H1 (cell line): ENCODE measurements at regions not wholly inside any gene's neighbourhood (a gene's known extent, or its start where the extent isn't known, plus 50 kb on each side); places are given as distances from the start of the nearest gene placed in this dataset.

Experiments
- CTCF ChIA-PET: fragments of 300-600 bp; sonication (Branson Sonifier 250); formaldehyde crosslinking; loops from one replicate; lab custom pipeline; 2021; ENCODE audit not compliant: partially characterized antibody; lab: Charles Lee
- POLR2A ChIA-PET: fragments of 300-600 bp; sonication (Branson Sonifier 250); formaldehyde crosslinking; loops from one replicate; lab custom pipeline; 2021; ENCODE audit warnings: inconsistent platforms; ENCODE audit not compliant: partially characterized antibody; lab: Charles Lee
- DNase-seq, 2 experiments: peaks; one replicate each; pipeline versions ENCODE4 v3.0.0 to v3.0.0-alpha.2; 2010 to 2022; ENCODE audit warnings: low spot score in 2 of 2, low read depth in 1 of 2, mixed read lengths in 1 of 2
- FAIRE-seq: peaks from 2 replicates; lab custom pipeline; 2011; peaks lifted over from hg19 to GRCh38; lab: Jason Lieb, UNC
- H2AFZ ChIP-seq: 2 replicates; pipeline ENCODE4 v1.8.1; 2012; ENCODE audit warnings: low read length, inconsistent platforms
- H2AK5ac ChIP-seq: 2 replicates; pipeline ENCODE4 v1.6.1; 2013; ENCODE audit warnings: low read depth, low read length
- H2BK120ac ChIP-seq: replicated peaks from 2 replicates; pipeline ENCODE3; 2013; ENCODE audit warnings: low read depth, low read length, inconsistent platforms
- H2BK12ac ChIP-seq: 2 replicates; pipeline ENCODE4 v1.6.1; 2013; ENCODE audit warnings: low read depth, low read length
- H2BK15ac ChIP-seq: 2 replicates; pipeline ENCODE4 v1.6.1; 2013; ENCODE audit warnings: low read length
- H2BK20ac ChIP-seq: 2 replicates; pipeline ENCODE4 v1.6.1; 2013; ENCODE audit warnings: low read length
- H2BK5ac ChIP-seq: 2 replicates; pipeline ENCODE4 v1.6.1; 2013; ENCODE audit warnings: low read depth, low read length
- H3K14ac ChIP-seq: 2 replicates; pipeline ENCODE4 v1.6.1; 2013; ENCODE audit warnings: inconsistent platforms; ENCODE audit not compliant: insufficient read length
- H3K18ac ChIP-seq: 2 replicates; pipeline ENCODE4 v1.6.1; 2013; ENCODE audit warnings: low read length; ENCODE audit errors: extremely low read depth
- H3K23ac ChIP-seq: 2 replicates; pipeline ENCODE4 v1.6.1; 2013; ENCODE audit warnings: inconsistent platforms; ENCODE audit not compliant: insufficient read length
- H3K23me2 ChIP-seq: 2 replicates; pipeline ENCODE4 v1.6.1; 2013; ENCODE audit warnings: low read depth, low read length
- H3K27ac ChIP-seq: 2 replicates; pipeline ENCODE4 v1.6.1; 2011; ENCODE audit warnings: low read depth, low read length, inconsistent platforms
- H3K27me3 ChIP-seq, 4 experiments: replicated peaks in 1 of 4; 1 replicate in 1 of 4; 2 replicates in 3 of 4; pipeline versions ENCODE4 v1.6.1 to v1.8.1; 2011 to 2013; ENCODE audit warnings: low read length in 3 of 4, mild to moderate bottlenecking in 3 of 4, inconsistent platforms in 2 of 4, mixed read lengths in 2 of 4, moderate library complexity in 1 of 4; ENCODE audit not compliant: control insufficient read depth in 3 of 4, insufficient read depth in 3 of 4; ENCODE audit errors: extremely low read depth in 1 of 4
- H3K36me3 ChIP-seq, 4 experiments: 2 replicates each; pipeline versions ENCODE4 v1.6.1 to v1.8.1; 2011 to 2013; ENCODE audit warnings: mild to moderate bottlenecking in 4 of 4, low read length in 3 of 4, moderate library complexity in 2 of 4, control low read depth in 1 of 4, inconsistent platforms in 1 of 4; ENCODE audit not compliant: insufficient read depth in 4 of 4, control insufficient read depth in 2 of 4
- H3K4ac ChIP-seq: replicated peaks from 2 replicates; pipeline ENCODE3; 2013; ENCODE audit warnings: low read length, low read depth, mixed read lengths, inconsistent platforms; ENCODE audit not compliant: insufficient read length
- H3K4me1 ChIP-seq, 4 experiments: replicated peaks in 1 of 4; 1 replicate in 1 of 4; 2 replicates in 3 of 4; pipeline versions ENCODE4 v1.6.1 to v1.8.1; 2011 to 2013; ENCODE audit warnings: low read length in 3 of 4, inconsistent platforms in 2 of 4, mixed read lengths in 1 of 4; ENCODE audit not compliant: insufficient read depth in 4 of 4, control insufficient read depth in 3 of 4
- H3K4me2 ChIP-seq, 2 experiments: 2 replicates each; pipeline versions ENCODE4 v1.6.1 to v1.8.1; 2011 to 2013; ENCODE audit warnings: low read depth in 2 of 2, low read length in 2 of 2, control low read depth in 1 of 2, inconsistent platforms in 1 of 2, mild to moderate bottlenecking in 1 of 2; ENCODE audit not compliant: insufficient read depth in 1 of 2
- H3K4me3 ChIP-seq, 4 experiments: fragments of 200-600, 300-600 bp in 1 of 4; sonication (generic), shearing (Covaris generic), sonication (Bioruptor Twin) in 1 of 4; 2 replicates each; pipeline versions ENCODE4 v1.5.1 to v1.8.1; 2011 to 2016; ENCODE audit warnings: low read length in 4 of 4, low read depth in 3 of 4, control low read depth in 2 of 4, inconsistent platforms in 2 of 4, mild to moderate bottlenecking in 2 of 4, mixed read lengths in 1 of 4, moderate library complexity in 1 of 4; ENCODE audit not compliant: insufficient read depth in 2 of 4; ENCODE audit errors: extremely low read depth in 1 of 4
- H3K56ac ChIP-seq: replicated peaks from 2 replicates; pipeline ENCODE3; 2013; ENCODE audit warnings: low read depth, mild to moderate bottlenecking, mixed read lengths, low read length, inconsistent platforms; ENCODE audit not compliant: insufficient read length
- H3K79me1 ChIP-seq: 2 replicates; pipeline ENCODE4 v1.6.1; 2013; ENCODE audit warnings: low read depth, low read length, control low read depth
- H3K79me2 ChIP-seq, 2 experiments: 2 replicates each; pipeline versions ENCODE4 v1.6.1 to v1.8.1; 2012 to 2013; ENCODE audit warnings: low read length in 2 of 2, mild to moderate bottlenecking in 2 of 2, inconsistent platforms in 1 of 2; ENCODE audit not compliant: insufficient read depth in 2 of 2, control insufficient read depth in 1 of 2
- H3K9ac ChIP-seq, 4 experiments: replicated peaks in 1 of 4; 1 replicate in 1 of 4; 2 replicates in 3 of 4; pipeline versions ENCODE4 v1.6.1 to v1.8.1; 2011 to 2013; ENCODE audit warnings: low read depth in 3 of 4, low read length in 3 of 4, control low read depth in 2 of 4, mild to moderate bottlenecking in 2 of 4, moderate library complexity in 2 of 4, inconsistent platforms in 1 of 4; ENCODE audit errors: extremely low read depth in 1 of 4
- H3K9me3 ChIP-seq, 2 experiments: 2 replicates each; pipeline versions ENCODE4 v1.6.1 to v1.8.1; 2012 to 2013; ENCODE audit warnings: mild to moderate bottlenecking in 2 of 2, moderate library complexity in 2 of 2, control low read depth in 1 of 2, inconsistent platforms in 1 of 2, low read depth in 1 of 2, low read length in 1 of 2, mixed read lengths in 1 of 2; ENCODE audit not compliant: insufficient read depth in 2 of 2
- H4K20me1 ChIP-seq, 2 experiments: replicated peaks in 1 of 2; 2 replicates each; pipeline versions ENCODE3 to v1.8.1; 2011 to 2013; ENCODE audit warnings: inconsistent platforms in 2 of 2, low read length in 2 of 2, mild to moderate bottlenecking in 1 of 2; ENCODE audit not compliant: insufficient read depth in 2 of 2, control insufficient read depth in 1 of 2
- H4K5ac ChIP-seq: 2 replicates; pipeline ENCODE4 v1.6.1; 2013; ENCODE audit warnings: low read length, low read depth, mixed read lengths, inconsistent platforms; ENCODE audit not compliant: insufficient read length
- H4K8ac ChIP-seq: 2 replicates; pipeline ENCODE4 v1.8.0; 2013; ENCODE audit warnings: mild to moderate bottlenecking, moderate library complexity, low read length, inconsistent platforms; ENCODE audit not compliant: insufficient read depth; ENCODE audit errors: extremely low read depth
- H4K91ac ChIP-seq: replicated peaks from 2 replicates; pipeline ENCODE3; 2013; ENCODE audit warnings: low read length, mixed read lengths, inconsistent platforms; ENCODE audit not compliant: insufficient read length
- BACH1 ChIP-seq: IDR thresholded peaks from 2 replicates; pipeline ENCODE4 v1.6.1; 2012; ENCODE audit warnings: low read length, improper control_type of control experiment
- CBX5 ChIP-seq: fragments of 300-800, 300-1000 bp; sonication (generic); IDR thresholded peaks from 2 replicates; pipeline ENCODE4 v1.7.1; 2016; ENCODE audit warnings: antibody characterized with exemption, low read length, low read depth
- CHD1 ChIP-seq: IDR thresholded peaks from 2 replicates; pipeline ENCODE4 v1.6.1; 2012; ENCODE audit warnings: low read depth, low read length, improper control_type of control experiment
- HDAC2 ChIP-seq, 2 experiments: fragments of 300-600 bp in 1 of 2; sonication (generic) in 1 of 2; IDR thresholded peaks; 2 replicates each; pipeline ENCODE4 v1.6.1; 2011 to 2012; ENCODE audit warnings: low read depth in 2 of 2, low read length in 2 of 2, mild to moderate bottlenecking in 2 of 2, moderate library complexity in 2 of 2, borderline replicate concordance in 1 of 2, inconsistent platforms in 1 of 2
- JUND ChIP-seq: IDR thresholded peaks from 2 replicates; pipeline ENCODE4 v1.6.1; 2011; ENCODE audit warnings: mild to moderate bottlenecking, improper control_type of control experiment, low read length
- MAFK ChIP-seq: IDR thresholded peaks from 2 replicates; pipeline ENCODE4 v1.6.1; 2012; ENCODE audit warnings: low read depth, mild to moderate bottlenecking, improper control_type of control experiment, low read length
- SIX5 ChIP-seq: IDR thresholded peaks from 2 replicates; pipeline ENCODE4 v1.6.1; 2011; ENCODE audit warnings: mild to moderate bottlenecking, low read depth, low read length
- SP1 ChIP-seq: IDR thresholded peaks from 2 replicates; pipeline ENCODE4 v1.6.1; 2011; ENCODE audit warnings: low read depth, low read length
- USF2 ChIP-seq: IDR thresholded peaks from 2 replicates; pipeline ENCODE4 v1.6.1; 2011; ENCODE audit warnings: low read length, improper control_type of control experiment
- ZNF274 ChIP-seq: IDR thresholded peaks from 2 replicates; pipeline ENCODE4 v1.7.0; 2012; ENCODE audit warnings: low read length, borderline replicate concordance; ENCODE audit errors: extremely low read depth
- WGBS, 2 experiments: shearing (Covaris generic) in 1 of 2; methylation state at CpG; one replicate each; pipeline versions ENCODE4 v1.1.6 to v1.1.7; 2013 to 2015; ENCODE audit warnings: low lambda C conversion rate in 2 of 2, mixed read lengths in 2 of 2, inconsistent platforms in 1 of 2, low coverage in 1 of 2, missing lambda C conversion rate in 1 of 2; ENCODE audit not compliant: insufficient replicate concordance in 2 of 2, insufficient coverage in 1 of 2, insufficient read length in 1 of 2; ENCODE audit errors: extremely low coverage in 1 of 2, missing lambda C conversion rate in 1 of 2; 5-methylcytosine and 5-hydroxymethylcytosine counted together

- Histone ChIP-seq H3K4me1 (no peaks in the 10 kb centered on the region), H2BK12ac (no peak overlapping the region), H3K18ac (no peak overlapping the region), H2BK5ac (no peak overlapping the region), H4K5ac (no peak overlapping the region), H3K23ac (no peak overlapping the region), H3K79me2 (no peaks in the 10 kb centered on the region), H4K8ac (no peak overlapping the region), H4K20me1 (no peaks in the 10 kb centered on the region), H3K79me1 (no peaks in the 10 kb centered on the region)
- POLR2A ChIA-PET, result no interaction called here
- TF ChIP-seq SP1 (no peak), JUND (no peak), SIX5 (no peak), CBX5 (no peak), CHD1 (no peak), MAFK (no peak), HDAC2 (IDR thresholded peaks at IDR 0.05; ENCODE audit: borderline replicate concordance in 1 of 2, low read depth in 2 of 2, low read length in 2 of 2) (no peak), USF2 (no peak), ZNF274 (no peak), BACH1 (no peak)
- TF ChIP-seq, all 59 proteins: peak for 0
- Histone ChIP-seq H3K4me2 (no peak overlapping the region), H3K23me2 (no peaks in the 10 kb centered on the region), H2AK5ac (no peak overlapping the region), H2BK120ac (no peak overlapping the region), H3K9ac (no peak overlapping the region), H3K56ac (no peak overlapping the region), H3K36me3 (no peaks in the 10 kb centered on the region), H3K9me3 (no peaks in the 10 kb centered on the region), H4K91ac (no peak overlapping the region), H2AFZ (no peak overlapping the region), H3K14ac (no peak overlapping the region), H3K27ac (no peak overlapping the region), H2BK20ac (no peak overlapping the region), H3K27me3 (no peaks in the 10 kb centered on the region), H3K4ac (no peak overlapping the region), H3K4me3 (no peak overlapping the region), H2BK15ac (no peak overlapping the region)
- CTCF ChIA-PET, result no interaction called here
- no peak for DNase-seq
- WGBS, 2 experiments, result 89% methylated on average over 2 of the region's 2 CpGs; no CpG with 5 or more reads in 1 of the 2 experiments
- no peak for FAIRE-seq
Observed at GRCh38 chr12:90619943-90620342, 335.0 kb downstream of the CCER1 start.
